GM21786 (cell line): ENCODE measurements at regions not wholly inside any gene's neighbourhood (a gene's known extent, or its start where the extent isn't known, plus 50 kb on each side); places are given as distances from the start of the nearest gene placed in this dataset.
"Not testable (repeated sequence)": the region's sequence is repeated elsewhere in the genome, so short reads cannot be mapped to it uniquely, and the experiment has no call there.

Source experiments
- ATAC-seq: cut with Tn5 transposase; IDR thresholded peaks from one replicate; pipeline ENCODE4 v1.9.1; 2021; ENCODE audit not compliant: unreplicated experiment

DNA sequence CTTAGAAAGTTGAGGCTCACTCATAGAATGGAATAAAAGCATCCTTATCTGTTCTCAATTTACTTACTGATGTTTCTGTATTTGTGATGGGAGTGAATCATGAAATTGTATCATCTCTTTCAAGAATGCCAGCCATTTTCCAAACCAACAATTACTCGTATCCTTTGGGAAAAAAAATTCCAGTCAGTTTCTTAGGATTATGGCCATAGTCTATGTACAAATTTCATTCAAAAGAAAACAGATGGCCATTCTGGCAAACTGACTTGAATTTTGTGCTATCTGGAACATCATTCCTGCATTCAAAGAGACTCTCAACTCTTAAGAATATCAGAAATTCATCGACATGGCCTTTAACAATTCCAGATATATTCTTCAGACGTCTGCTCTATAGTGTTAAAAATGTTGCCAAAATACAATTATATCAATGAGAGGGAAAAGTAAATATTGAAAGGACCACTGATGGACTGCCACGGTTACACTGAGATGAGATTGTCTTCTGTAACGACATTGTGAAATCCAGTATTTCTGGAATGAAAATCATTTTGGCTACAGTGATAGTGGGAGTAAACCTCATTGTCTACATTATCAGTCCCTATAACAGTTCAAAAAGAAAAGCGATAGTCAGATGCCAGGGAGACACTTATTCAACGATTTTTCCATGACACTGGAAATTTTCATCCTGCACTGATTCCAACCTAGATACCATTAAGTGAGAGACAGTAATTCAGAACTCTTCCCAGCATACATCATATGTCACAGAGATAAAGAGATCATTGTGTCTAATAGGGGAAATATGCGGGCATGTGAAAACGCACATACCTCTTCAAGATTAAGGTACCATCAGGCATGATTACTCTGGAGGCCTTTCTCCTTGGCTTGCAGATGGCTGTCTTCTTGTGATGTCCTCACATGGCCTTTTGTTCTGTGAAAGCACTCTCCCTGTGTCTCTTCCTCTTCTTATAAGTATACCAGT, 953.8 kb upstream of the ALCAM start:
- no peak for ATAC-seq

DNA sequence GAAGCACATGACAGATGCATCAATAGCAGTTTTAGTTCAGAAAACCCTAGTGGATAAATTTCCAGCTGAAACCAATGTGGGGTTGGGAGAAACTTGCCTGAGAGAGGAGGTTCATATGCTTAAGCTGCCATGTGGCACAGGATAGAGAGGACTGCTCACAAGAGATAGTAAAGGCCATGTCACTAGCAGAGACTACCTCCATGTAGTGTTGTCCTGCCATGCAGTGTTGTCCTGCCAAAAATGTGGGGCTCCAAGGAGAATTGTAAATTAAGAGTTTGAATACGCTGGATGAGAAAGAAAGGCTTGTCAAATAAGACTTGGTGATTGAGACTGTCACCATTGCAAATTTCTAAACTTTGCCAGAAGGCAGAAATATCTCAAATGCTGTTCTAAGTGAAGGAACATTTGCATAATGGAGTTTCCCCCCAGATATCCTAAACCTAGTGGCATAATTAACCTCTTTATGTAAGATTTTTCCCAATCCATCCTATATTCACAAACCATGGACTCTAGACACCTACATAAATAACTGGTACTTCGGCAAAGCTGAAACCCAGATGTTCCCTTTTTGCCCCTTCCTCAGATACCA, 938.3 kb upstream of the ALCAM start:
- no peak for ATAC-seq

DNA sequence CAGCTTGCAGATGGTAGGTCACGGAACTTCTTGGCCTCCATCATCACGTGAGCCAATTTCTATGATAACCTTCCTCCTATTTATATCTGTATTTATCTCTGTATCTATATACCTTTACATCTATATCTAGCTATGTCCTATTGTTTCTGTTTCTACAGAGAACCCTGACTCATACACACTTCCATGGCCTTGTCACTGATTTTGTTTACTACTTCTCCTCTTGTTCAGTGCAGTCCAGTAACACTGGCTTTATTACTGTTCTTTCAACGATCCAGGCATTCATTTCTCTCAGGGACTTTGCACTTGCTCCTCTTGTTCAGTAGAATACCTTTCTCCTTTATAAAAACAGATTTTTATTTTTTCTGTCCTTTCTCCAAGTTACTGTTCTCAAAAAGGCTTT, 937.0 kb upstream of the ALCAM start:
- no peak for ATAC-seq

DNA sequence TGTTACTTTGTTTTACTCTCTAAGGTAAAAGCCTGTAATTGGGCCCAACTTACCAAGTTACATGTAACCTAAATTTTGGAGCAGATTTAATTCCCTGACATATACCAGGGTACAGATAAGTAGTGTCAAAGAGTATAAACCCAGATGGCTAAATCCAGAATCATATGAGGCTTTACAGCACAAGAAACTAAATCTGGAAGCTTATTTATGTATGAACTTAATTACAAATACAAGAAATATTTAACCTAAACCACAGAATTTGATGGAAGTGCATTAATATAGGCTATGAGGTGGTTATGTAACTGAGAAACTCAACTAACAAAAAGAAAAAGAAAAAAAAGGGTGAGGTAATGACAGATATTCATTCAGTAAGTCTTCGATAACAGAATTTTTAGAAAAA, 930.2 kb upstream of the ALCAM start:
- no peak for ATAC-seq

DNA sequence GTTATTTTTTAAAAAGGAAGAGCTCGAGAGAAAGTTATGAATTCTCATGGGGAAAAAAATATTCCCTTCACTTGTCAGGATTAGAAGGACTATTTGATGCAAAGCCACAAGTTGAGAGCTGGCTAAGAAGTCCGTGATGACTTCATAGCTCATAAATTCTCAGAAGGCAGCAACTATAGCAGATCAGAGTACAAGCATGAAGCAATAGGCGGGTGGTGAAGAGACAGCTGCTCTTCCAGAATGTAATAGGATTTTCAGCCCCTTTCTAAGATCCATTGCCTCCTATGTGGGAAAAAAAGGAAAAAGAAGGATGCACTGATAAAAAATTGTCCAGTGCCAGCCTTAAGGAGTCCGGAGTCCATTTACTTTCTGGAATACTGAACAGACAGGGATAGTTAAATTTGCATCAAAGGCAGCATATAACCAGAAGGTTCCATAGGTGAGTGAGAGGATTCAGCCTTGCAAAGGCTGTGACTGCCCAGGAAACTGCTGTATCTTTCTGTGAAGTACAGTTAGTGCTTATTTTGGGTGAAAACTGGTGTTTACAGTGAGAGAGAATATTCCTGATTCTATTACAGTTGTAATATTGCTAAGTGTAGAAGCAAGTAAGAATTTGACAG, 929.5 kb upstream of the ALCAM start:
- ATAC-seq = no peak

DNA sequence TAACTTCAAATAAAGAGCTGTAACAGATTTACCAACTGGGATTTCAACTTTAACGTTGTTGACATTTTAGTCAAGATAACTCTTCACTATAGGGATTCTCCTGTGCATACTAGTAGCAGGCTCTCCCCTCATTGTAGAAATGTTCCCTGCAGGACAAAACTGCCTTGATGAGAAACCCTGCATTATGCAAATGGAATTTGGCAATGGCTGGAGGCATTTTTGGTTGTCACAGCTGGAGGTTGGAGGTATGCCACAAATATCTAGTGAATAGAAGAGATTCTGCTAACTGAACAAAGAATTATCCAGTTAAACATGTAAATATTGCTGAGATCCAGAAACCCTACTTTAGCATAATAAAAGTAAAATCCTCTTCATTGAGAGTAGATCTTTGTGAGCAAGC, 928.8 kb upstream of the ALCAM start:
- no peak for ATAC-seq

DNA sequence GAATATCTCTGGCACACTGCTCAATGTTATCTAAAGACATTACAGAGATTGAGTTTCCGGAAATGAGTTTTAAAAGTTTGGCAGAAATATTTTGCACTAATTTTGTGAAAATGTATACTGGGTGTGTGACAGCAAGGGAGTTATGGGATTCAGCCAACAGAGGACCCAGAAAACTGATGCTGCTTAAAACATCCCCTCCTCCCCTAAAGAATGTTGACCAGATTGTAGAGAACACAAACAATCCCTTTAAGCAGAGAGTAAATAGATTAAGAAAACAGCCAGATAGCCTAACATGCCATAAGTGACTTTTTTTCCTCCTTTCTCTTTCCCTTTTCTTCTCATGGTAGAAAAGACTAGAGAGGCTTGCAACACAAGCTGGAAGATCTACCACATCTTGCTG, 928.0 kb upstream of the ALCAM start:
- ATAC-seq = no peak

DNA sequence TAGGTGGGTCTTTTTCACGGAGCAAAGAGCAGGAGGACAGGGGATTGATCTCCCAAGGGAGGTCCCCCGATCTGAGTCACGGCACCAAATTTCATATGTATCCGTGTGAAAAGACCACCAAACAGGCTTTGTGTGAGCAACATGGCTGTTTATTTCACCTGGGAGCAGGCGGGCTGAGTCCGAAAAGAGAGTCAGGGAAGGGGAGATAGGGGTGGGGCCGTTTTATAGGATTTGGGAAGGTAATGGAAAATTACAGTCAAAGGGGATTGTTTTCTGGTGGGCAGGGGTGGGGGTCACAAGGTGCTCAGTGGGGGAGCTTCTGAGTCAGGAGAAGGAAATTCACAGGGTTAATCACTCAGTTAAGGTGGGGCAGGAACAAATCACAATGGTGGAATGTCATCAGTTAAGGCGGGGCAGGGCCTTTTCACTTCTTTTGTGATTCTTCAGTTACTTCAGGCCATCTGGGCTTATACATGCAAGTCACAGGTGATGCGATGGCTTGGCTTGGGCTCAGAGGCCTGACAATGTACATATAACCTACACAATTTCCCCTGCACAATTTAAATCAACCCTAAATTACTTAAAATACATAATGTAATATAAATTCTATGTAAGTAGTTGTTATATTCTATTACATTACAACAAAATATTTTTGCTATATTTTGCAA, 921.3 kb upstream of the ALCAM start:
- not testable (repeated sequence) for ATAC-seq

DNA sequence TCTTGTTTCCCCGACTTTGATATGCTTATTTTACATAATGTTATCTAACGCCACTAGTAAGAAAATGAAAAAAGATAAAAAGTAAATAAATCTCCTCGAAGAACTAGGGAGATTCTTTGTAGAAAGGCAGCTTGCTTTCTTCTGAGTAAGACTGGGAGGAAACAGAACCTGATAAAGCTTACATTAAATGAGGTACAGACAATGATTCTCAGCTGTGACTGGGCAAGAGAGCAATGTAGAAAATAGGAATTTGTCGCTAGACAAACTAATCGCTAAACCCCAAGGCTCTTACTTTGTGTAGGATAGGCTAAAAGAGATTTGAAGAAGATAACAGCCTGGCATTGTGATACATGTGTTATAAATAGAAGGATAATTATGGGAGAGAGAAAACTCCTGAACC, 919.0 kb upstream of the ALCAM start:
- ATAC-seq = no peak

DNA sequence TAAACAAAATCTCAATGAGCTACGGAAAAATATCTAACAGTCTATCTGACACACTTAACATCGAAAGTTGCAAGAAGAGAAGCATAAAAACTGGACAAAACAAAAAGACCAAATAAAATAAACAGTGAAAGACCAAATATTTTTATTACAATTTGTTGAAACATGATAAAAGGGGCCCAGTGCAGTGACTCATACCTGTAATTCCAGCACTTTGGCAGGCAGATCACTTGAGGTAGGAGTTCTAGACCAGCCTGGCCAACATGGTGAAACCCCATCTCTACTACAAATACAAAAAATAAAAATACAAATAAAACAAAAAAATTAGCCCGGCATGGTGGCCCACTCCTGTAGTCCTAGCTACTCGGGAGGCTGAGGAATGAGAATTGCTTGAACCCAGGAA, 914.0 kb upstream of the ALCAM start:
- no peak for ATAC-seq

DNA sequence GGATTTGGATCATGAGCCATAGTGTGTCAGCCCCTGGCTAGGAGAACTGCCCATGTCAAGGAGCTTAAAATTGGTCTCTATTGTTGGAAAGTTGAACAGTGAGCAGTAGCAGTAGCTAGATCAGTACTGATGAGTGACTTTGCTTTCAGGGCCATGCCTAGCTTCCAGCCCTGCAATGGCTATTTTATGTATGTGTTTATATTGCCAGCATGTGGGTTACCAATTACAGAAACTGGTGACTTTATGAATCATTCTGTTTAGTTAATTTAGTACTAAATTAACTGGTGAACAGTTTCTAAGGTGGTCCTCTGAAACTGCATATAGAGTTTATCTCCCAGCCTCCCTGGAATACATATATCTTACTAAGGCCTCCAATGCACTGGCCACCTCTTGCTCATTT, 908.1 kb upstream of the ALCAM start:
- peak; percentile 34 for ATAC-seq

DNA sequence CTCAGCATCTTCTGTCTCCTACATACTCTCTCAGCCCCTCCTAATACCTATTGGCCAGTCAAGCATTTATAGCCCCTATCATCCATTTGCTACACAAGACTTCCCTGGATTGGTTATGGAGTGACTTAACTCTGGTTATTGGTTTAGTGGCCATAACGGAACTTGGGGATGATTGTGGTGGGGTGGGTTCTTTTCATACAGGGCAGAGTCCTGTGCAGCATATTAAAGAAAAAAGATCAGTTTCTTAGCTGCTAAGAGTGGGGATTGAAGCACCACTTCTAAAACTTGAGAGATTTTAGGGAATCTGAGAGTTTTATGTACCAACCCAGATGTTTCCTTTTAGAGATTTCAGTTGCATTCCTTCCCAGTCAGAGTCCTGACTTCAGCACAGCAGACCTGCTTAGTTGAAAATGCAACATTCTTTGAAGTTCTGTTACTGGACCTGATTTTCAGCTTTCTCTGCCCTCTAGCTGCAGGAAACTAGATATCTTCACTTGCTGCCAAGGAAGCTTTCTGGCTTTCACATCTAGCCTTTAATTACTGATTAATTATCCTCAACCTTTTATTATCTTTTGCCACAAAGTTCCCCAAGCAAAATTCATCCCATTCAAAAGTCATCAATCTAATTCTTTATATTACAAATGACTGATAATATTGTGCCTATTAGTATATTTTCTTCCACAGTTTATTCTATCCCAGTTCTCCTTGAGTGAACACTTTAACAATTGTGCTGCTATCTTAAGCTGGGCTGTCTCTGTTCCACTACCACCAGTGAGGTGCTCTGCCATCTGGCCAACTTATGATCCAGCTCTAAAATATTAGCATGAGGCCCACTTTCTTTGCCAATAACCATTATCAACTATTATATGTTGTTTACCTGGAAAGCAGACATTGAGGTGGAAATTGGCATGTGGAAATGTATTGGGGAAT, 906.0 kb upstream of the ALCAM start:
- ATAC-seq = peak; percentile 70

DNA sequence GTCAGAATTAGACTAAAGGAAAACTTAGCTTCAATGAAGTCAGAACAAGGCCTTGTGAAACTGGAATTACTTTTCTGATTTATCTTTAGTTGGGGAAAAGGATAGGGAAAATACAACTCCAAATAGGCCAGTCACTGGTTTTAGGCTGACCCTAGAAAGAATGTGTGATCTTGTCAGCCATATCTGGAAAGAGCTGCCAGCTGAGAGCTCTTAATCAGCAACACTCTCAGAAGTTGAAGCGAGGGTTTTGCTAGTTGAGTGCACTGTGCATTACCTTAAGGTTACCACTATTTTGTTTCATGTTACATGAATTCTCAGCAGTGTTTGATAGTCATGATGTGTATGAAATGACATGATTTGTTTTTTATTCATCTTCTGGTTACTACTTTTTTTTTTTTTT, 905.3 kb upstream of the ALCAM start:
- no peak for ATAC-seq

DNA sequence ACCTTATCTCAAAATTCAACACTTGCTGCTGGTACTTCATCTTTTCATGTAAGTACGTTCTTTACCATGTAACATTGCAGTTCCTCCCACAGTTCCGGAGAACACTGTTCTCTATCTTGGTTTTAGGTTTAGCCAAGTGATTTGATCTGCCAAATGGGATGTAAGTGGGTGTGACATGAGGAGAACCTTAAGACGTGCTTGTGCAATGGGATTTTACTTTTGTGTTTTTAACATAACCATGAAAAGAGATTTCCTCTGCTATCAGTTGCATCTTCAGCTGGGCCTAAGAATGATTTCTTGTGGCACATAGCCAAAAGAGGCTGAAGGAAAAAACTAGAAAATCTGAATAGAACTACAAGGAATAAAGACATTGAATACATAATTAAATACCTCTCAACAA, 894.5 kb upstream of the ALCAM start:
- ATAC-seq = no peak

DNA sequence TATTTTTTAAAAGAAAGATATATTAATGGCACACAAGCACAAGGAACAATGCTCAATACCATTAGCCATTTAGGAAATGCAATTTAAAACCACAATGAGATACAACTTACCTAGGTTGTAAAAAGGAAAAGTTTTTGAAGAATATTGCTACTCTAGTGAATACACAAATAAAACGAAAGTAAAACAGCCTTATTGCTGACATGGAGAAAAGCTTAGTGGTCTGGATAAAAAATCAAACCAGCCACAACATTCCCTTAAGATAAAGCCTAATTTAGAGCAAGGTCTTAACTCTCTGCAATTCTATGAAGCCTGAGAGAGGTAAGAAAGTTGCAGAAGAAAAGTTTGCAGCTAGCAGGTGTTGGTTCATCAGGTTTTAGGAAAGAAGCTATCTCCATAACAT, 892.7 kb upstream of the ALCAM start:
- ATAC-seq = no peak

DNA sequence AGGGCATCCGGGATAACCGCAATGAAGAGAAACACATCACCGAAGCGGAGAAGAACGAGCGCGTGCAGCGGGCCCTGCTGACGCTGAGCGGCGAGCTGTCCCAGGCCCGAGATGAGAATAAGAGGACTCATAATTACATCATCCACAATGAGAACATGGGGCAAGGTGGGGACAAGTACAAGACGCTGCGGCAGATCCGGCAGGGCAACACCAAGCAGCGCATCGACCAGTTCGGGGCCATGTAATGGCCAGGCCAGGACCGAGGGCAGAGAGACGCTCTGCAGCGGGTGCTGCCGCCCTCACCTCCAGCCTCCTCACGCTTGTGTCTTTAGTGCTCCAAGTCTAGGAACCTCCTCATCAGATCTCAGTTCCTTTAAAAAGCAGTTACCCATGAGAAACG, 863.7 kb upstream of the ALCAM start:
- ATAC-seq = no peak

DNA sequence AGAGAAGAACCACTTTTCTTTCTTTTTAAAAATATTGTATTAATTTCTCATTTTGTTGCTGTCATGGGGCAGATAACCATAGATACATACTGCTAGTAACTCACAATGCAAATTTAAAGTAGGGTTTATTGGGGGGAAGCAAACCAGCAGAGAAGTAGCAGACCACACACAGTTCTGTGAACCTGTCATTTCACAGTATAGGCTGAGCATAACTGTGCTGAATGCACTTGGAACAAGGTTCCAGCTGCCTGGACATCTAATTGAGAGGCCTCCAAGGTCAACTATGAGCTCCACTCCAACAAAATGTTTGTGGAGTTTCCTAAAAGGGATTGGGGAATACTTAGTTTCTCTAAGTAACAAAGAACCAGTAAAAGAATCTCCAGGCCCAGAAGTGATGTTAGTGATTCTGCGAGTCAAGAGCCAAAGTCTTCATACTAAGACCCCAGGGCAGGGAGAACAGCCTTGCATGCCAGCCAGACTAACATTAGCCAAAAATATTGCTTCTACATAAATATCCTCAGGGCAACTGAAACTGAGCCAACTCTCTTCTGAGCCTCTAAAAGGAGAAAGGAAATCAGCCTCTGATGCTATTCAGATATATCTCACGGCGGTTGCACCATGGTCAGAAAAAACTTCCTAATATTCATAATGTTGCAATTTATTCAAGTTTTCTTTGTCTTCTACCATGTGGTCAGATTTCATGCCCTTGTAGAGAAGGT, 856.4 kb upstream of the ALCAM start:
- ATAC-seq = no peak

DNA sequence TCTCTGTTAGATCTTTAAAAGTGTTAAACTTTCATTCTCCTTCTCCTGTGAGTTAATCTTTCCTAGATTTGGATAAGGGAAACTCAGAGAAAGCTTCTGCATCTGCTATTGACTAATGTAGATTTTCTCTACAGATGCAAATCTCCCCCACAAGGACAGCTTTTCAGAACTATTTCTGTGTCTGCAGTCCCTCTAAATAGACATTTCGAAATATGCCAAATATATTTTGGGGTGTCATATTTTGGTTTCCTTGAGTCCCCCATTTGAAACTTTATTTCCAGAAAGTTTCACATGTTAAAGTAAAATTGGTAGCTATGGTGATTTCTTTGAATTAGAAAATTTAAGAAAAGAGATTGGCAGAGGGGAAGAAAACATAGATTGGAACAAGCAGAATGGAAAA, 852.3 kb upstream of the ALCAM start:
- ATAC-seq = no peak

DNA sequence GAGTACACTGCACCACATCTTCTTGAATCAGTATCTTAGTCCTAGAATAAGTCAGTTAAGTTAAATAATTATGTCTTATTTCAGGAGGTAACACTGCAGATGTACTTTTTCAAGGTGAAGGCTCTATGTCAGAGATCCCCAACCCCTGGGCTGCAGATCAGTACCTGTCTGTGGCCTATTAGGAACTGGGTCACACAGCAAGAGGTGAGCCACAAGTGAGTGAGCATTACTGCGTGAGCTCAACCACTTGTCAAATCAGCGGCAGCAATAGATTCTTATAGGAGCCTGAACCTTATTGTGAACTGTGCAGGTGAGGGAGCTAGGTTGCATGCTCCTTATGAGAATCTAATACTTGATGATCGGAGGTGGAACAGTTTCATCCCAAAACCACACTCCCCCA, 851.9 kb upstream of the ALCAM start:
- no peak for ATAC-seq

DNA sequence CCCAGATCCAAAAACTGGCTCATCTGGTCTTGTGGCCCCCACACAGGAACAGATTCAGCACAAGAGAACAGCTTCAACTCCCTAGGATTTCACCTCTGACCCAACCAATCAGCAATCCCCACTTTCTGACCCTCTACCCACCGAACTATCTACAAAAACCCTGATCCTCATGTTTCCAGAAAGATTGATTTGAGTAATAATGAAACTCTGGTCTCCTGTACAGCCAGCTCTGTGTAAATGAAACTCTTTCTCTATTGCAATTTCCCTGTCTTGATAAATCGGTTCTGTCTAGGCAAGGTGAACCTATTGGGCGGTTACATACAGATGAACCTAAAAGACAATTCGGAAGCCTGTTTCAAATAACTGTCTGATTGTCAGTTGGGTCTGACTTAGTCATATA, 847.6 kb upstream of the ALCAM start:
- peak; percentile 40 for ATAC-seq
